Keratinocyte (primary cell): ENCODE measurements at regions not wholly inside any gene's neighbourhood (a gene's known extent, or its start where the extent isn't known, plus 50 kb on each side); places are given as distances from the start of the nearest gene placed in this dataset.

Experiments
- DNase-seq: peaks from one replicate; pipeline ENCODE4 v3.0.0-alpha.2; 2011; ENCODE audit warnings: low read depth, missing footprints, low spot score
- FAIRE-seq: peaks from 2 replicates; lab custom pipeline; 2011; peaks lifted over from hg19 to GRCh38; lab: Jason Lieb, UNC
- H2AFZ ChIP-seq: 2 replicates; pipeline ENCODE4 v1.6.0; 2012; ENCODE audit warnings: low read length, control low read depth, inconsistent platforms; ENCODE audit not compliant: control insufficient read depth
- H3K27ac ChIP-seq: 2 replicates; pipeline ENCODE4 v1.5.1; 2011; ENCODE audit warnings: low read length; ENCODE audit not compliant: control insufficient read depth, insufficient read depth
- H3K27me3 ChIP-seq: 3 replicates; pipeline ENCODE4 v1.6.0; 2011; ENCODE audit warnings: low read length; ENCODE audit not compliant: control insufficient read depth, insufficient read depth; ENCODE audit errors: extremely low read depth
- H3K36me3 ChIP-seq, 2 experiments: 2 replicates in 1 of 2; 3 replicates in 1 of 2; pipeline ENCODE4 v1.5.1; 2011; ENCODE audit warnings: low read length in 2 of 2, mild to moderate bottlenecking in 1 of 2; ENCODE audit not compliant: control insufficient read depth in 2 of 2, insufficient read depth in 2 of 2; ENCODE audit errors: extremely low read depth in 1 of 2
- H3K4me1 ChIP-seq: 3 replicates; pipeline ENCODE4 v1.5.1; 2011; ENCODE audit warnings: low read length; ENCODE audit not compliant: control insufficient read depth, insufficient read depth; ENCODE audit errors: extremely low read depth
- H3K4me2 ChIP-seq: 3 replicates; pipeline ENCODE4 v1.6.0; 2011; ENCODE audit warnings: low read depth, low read length; ENCODE audit not compliant: control insufficient read depth, insufficient read depth; ENCODE audit errors: extremely low read depth
- H3K4me3 ChIP-seq, 3 experiments: fragments of 200-600 bp in 1 of 3; sonication (generic) in 1 of 3; 2 replicates in 2 of 3; 3 replicates in 1 of 3; pipeline ENCODE4 v1.5.1; 2011 to 2016; ENCODE audit warnings: low read length in 3 of 3, mild to moderate bottlenecking in 3 of 3, control low read depth in 2 of 3, inconsistent platforms in 1 of 3, low read depth in 1 of 3, mixed read lengths in 1 of 3, mixed run types in 1 of 3, moderate library complexity in 1 of 3; ENCODE audit not compliant: control insufficient read depth in 2 of 3, insufficient read depth in 2 of 3; ENCODE audit errors: extremely low read depth in 1 of 3
- H3K79me2 ChIP-seq: 2 replicates; pipeline ENCODE4 v1.6.0; 2012; ENCODE audit warnings: low read length; ENCODE audit not compliant: control insufficient read depth, insufficient read depth
- H3K9ac ChIP-seq: 3 replicates; pipeline ENCODE4 v1.6.0; 2011; ENCODE audit warnings: low read length; ENCODE audit not compliant: control insufficient read depth, insufficient read depth; ENCODE audit errors: extremely low read depth
- H3K9me1 ChIP-seq: 3 replicates; pipeline ENCODE4 v1.6.0; 2011; ENCODE audit warnings: low read length; ENCODE audit not compliant: control insufficient read depth, insufficient read depth; ENCODE audit errors: extremely low read depth
- H3K9me3 ChIP-seq: 2 replicates; pipeline ENCODE4 v1.5.1; 2012; ENCODE audit warnings: low read depth, low read length; ENCODE audit not compliant: control insufficient read depth
- H4K20me1 ChIP-seq: 3 replicates; pipeline ENCODE4 v1.6.0; 2011; ENCODE audit warnings: low read length; ENCODE audit not compliant: control insufficient read depth, insufficient read depth; ENCODE audit errors: extremely low read depth
- CTCF ChIP-seq, 3 experiments: IDR thresholded peaks in 1 of 3; conservative IDR thresholded peaks in 1 of 3; optimal IDR thresholded peaks in 1 of 3; 2 replicates in 2 of 3; 3 replicates in 1 of 3; pipeline versions ENCODE3 to v1.5.1; 2011; ENCODE audit warnings: low read length in 3 of 3, mild to moderate bottlenecking in 3 of 3, moderate library complexity in 2 of 3, control low read depth in 1 of 3, inconsistent platforms in 1 of 3; ENCODE audit not compliant: insufficient read depth in 2 of 3; ENCODE audit errors: extremely low read depth in 1 of 3
- EZH2 ChIP-seq: IDR thresholded peaks from one replicate; pipeline ENCODE4 v1.6.1; 2012; ENCODE audit warnings: inconsistent platforms, mild to moderate bottlenecking, low read length, moderate library complexity
- dilution Hi-C: fragments of 300-500 bp; cut with MboI; formaldehyde crosslinking; loops from one replicate; pipeline ENCODE4 v1.7.0; 2020; ENCODE audit warnings: low sequenced_read_pairs; ENCODE audit not compliant: extremely low pct_ligation_motif_present

GRCh38 chr3:72285502-72285901 lies 500.6 kb upstream of the PROK2 start:
- TF ChIP-seq EZH2 (no peak), CTCF (optimal IDR thresholded peaks at IDR 0.05 in 1 of 3, IDR thresholded peaks at IDR 0.05 in 1 of 3, conservative IDR thresholded peaks at IDR 0.05 in 1 of 3; ENCODE audit: extremely low read depth in 1 of 3, insufficient read depth in 2 of 3, low read length in 3 of 3) (no peak)
- Histone ChIP-seq H3K9ac (no peak overlapping the region), H3K4me3 (no peak overlapping the region), H2AFZ (no peak overlapping the region), H4K20me1 (no peaks in the 10 kb centered on the region), H3K9me3 (no peaks in the 10 kb centered on the region), H3K36me3 (no peaks in the 10 kb centered on the region), H3K9me1 (no peaks in the 10 kb centered on the region), H3K27me3 (peaks cover 5% of the 10 kb centered on the region), H3K79me2 (no peaks in the 10 kb centered on the region), H3K4me1 (peaks cover 19% of the 10 kb centered on the region), H3K4me2 (no peak overlapping the region), H3K27ac (no peak overlapping the region)
- dilution Hi-C loops: no loop called here
- FAIRE-seq (no peak), DNase-seq (no peak)

- H3K4me2 ChIP-seq: no peak overlapping the region
- no peaks in the 10 kb centered on the region for H4K20me1 ChIP-seq
- no peak overlapping the region for H3K27ac ChIP-seq
- H3K4me3 ChIP-seq: no peak overlapping the region
- DNase-seq (no peak), FAIRE-seq (no peak)
- H3K4me1 ChIP-seq: peaks cover 15% of the 10 kb centered on the region
- H3K36me3 ChIP-seq: no peaks in the 10 kb centered on the region
- no peak overlapping the region for H3K9ac ChIP-seq
- no peaks in the 10 kb centered on the region for H3K9me3 ChIP-seq
- H3K27me3 ChIP-seq: peaks cover 14% of the 10 kb centered on the region
- dilution Hi-C loops: no loop called here
- no peaks in the 10 kb centered on the region for H3K9me1 ChIP-seq
- TF ChIP-seq EZH2: no peak
- TF ChIP-seq CTCF (optimal IDR thresholded peaks at IDR 0.05 in 1 of 3, IDR thresholded peaks at IDR 0.05 in 1 of 3, conservative IDR thresholded peaks at IDR 0.05 in 1 of 3; ENCODE audit: extremely low read depth in 1 of 3, insufficient read depth in 2 of 3, low read length in 3 of 3): no peak
- H2AFZ ChIP-seq: no peak overlapping the region
- no peaks in the 10 kb centered on the region for H3K79me2 ChIP-seq
Measured at GRCh38 chr3:72284471-72284870, 499.5 kb upstream of the PROK2 start.
